ENCODE measurements at regions not wholly inside any gene's neighbourhood (a gene's known extent, or its start where the extent isn't known, plus 50 kb on each side); places are given as distances from the start of the nearest gene placed in this dataset.
A peak's percentile ranks its signal among the peaks of the same experiment; 100 is the strongest.

GRCh38 chr13:65168026-65168425 lies 2062.1 kb downstream of the PCDH9 start (continued):
- TF ChIP-seq, protein P1, sequence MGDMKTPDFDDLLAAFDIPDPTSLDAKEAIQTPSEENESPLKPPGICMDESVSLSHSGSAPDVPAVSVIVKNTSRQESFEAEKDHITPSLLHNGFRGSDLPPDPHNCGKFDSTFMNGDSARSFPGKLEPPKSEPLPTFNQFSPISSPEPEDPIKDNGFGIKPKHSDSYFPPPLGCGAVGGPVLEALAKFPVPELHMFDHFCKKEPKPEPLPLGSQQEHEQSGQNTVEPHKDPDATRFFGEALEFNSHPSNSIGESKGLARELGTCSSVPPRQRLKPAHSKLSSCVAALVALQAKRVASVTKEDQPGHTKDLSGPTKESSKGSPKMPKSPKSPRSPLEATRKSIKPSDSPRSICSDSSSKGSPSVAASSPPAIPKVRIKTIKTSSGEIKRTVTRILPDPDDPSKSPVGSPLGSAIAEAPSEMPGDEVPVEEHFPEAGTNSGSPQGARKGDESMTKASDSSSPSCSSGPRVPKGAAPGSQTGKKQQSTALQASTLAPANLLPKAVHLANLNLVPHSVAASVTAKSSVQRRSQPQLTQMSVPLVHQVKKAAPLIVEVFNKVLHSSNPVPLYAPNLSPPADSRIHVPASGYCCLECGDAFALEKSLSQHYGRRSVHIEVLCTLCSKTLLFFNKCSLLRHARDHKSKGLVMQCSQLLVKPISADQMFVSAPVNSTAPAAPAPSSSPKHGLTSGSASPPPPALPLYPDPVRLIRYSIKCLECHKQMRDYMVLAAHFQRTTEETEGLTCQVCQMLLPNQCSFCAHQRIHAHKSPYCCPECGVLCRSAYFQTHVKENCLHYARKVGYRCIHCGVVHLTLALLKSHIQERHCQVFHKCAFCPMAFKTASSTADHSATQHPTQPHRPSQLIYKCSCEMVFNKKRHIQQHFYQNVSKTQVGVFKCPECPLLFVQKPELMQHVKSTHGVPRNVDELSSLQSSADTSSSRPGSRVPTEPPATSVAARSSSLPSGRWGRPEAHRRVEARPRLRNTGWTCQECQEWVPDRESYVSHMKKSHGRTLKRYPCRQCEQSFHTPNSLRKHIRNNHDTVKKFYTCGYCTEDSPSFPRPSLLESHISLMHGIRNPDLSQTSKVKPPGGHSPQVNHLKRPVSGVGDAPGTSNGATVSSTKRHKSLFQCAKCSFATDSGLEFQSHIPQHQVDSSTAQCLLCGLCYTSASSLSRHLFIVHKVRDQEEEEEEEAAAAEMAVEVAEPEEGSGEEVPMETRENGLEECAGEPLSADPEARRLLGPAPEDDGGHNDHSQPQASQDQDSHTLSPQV (IDR thresholded peaks at IDR 0.05) = no peak
- TF ChIP-seq SMC3 (IDR thresholded peaks at IDR 0.05; ENCODE audit: borderline replicate concordance, low read length) (no peak), RBBP5 (conservative IDR thresholded peaks at IDR 0.05) (no peak), MAX (IDR thresholded peaks at IDR 0.05; ENCODE audit: low read depth, low read length) (no peak)
- TF ChIP-seq, protein P2, sequence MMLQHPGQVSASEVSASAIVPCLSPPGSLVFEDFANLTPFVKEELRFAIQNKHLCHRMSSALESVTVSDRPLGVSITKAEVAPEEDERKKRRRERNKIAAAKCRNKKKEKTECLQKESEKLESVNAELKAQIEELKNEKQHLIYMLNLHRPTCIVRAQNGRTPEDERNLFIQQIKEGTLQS (IDR thresholded peaks at IDR 0.05; ENCODE audit: borderline replicate concordance, extremely low read depth, low read depth, low read length) = no peak

GRCh38 chr13:65166675-65167074 lies 2063.5 kb downstream of the PCDH9 start:
- CTCF ChIA-PET = interaction anchor here (0.7 kb wide), 1 partner anchor 87 kb away, joined by 3 read pairs; no protein-coding TSS in a partner anchor

More at GRCh38 chr13:65166675-65167074, 2063.5 kb downstream of the PCDH9 start:
- Histone ChIP-seq H2AFZ (ENCODE audit: control insufficient read depth, low read depth, low read length) (no peak overlapping the region), H3K4me3 (no peak overlapping the region), H3K36me3 (ENCODE audit: control insufficient read depth in 2 of 2, insufficient read depth in 2 of 2, low read length in 1 of 2) (no peaks in the 10 kb centered on the region), H3K9me3 (replicated peaks; ENCODE audit: control insufficient read depth, insufficient read depth, low read length) (no peaks in the 10 kb centered on the region), H3K4me2 (ENCODE audit: control insufficient read depth, insufficient read depth) (no peak overlapping the region), H3K9ac (ENCODE audit: control insufficient read depth, insufficient read depth, low read length) (no peak overlapping the region), H3K27me3 (replicated peaks in 1 of 2; ENCODE audit: control insufficient read depth in 2 of 2, insufficient read depth in 2 of 2, low read length in 1 of 2) (no peaks in the 10 kb centered on the region), H3K27ac (ENCODE audit: control insufficient read depth, insufficient read depth) (no peak overlapping the region), H4K20me1 (ENCODE audit: control insufficient read depth, insufficient read depth) (no peaks in the 10 kb centered on the region), H3K79me2 (ENCODE audit: control insufficient read depth, insufficient read depth, low read length) (no peaks in the 10 kb centered on the region), H3K4me1 (ENCODE audit: control insufficient read depth, insufficient read depth, low read length) (no peaks in the 10 kb centered on the region)
- DNase-seq (ENCODE audit: low read depth, low spot score) (no peak), FAIRE-seq (no peak), ATAC-seq (peak; percentile 71)
- 3% methylated on average over 3 of the region's 3 CpGs for WGBS (ENCODE audit: insufficient coverage, insufficient replicate concordance, low lambda C conversion rate, missing lambda C conversion rate)
- POLR2A ChIA-PET = interaction anchor here (1.1 kb wide), 1 partner anchor 12 kb away, joined by 5 read pairs; no protein-coding TSS in a partner anchor
- RAD21 ChIA-PET (ENCODE audit: unreplicated experiment) = interaction anchor here (1.5 to 3.6 kb wide), 2 partner anchors 10 to 12 kb away, joined by 6 to 20 read pairs; no protein-coding TSS in a partner anchor
- intact Hi-C loops (cut with micrococcal nuclease; ENCODE audit: unreplicated experiment) = no loop called here
- in situ Hi-C loops (cut with MboI) = no loop called here
- SMC1A ChIA-PET (ENCODE audit: uncharacterized antibody, unreplicated experiment) = interaction anchor here (0.6 to 1.3 kb wide), 3 partner anchors 11 to 471 kb away, joined by 3 to 4 read pairs (median 3); no protein-coding TSS in a partner anchor
- no TSS peak for BruUV-seq (replicated peaks)
- TF ChIP-seq TCF7 (IDR thresholded peaks at IDR 0.05; ENCODE audit: borderline replicate concordance) (no peak), YBX1 (IDR thresholded peaks at IDR 0.05) (no peak), CHD1 (IDR thresholded peaks at IDR 0.05; ENCODE audit: low read depth, low read length) (no peak), ESRRA (IDR thresholded peaks at IDR 0.05; ENCODE audit: low read length) (no peak), JUNB (IDR thresholded peaks at IDR 0.05) (no peak), HSF1 (IDR thresholded peaks at IDR 0.05; ENCODE audit: low read depth, low read length) (no peak), IRF4 (IDR thresholded peaks at IDR 0.05; ENCODE audit: low read depth, low read length) (no peak)
